HepG2 (cell line): ENCODE measurements at regions not wholly inside any gene's neighbourhood (a gene's known extent, or its start where the extent isn't known, plus 50 kb on each side); places are given as distances from the start of the nearest gene placed in this dataset.

ENCODE experiments used
- ATAC-seq: fragments of 200-7000 bp; cut with Tn5 transposase; 3 replicates; pipeline ENCODE4 v1.9.1; 2020; ENCODE audit warnings: mild to moderate bottlenecking, moderate library complexity
- BruUV-seq: library from RNA; stranded (reverse); fragments of 400-500 nt; replicated peaks from 2 replicates; lab custom pipeline; 2021; lab: Mats Ljungman, UMichigan
- CTCF ChIA-PET: fragments of 300-600 bp; formaldehyde crosslinking; extraction: SDS; loops from one replicate; lab custom pipeline; 2021; ENCODE audit warnings: low total read pairs, inconsistent platforms, low intra/inter-chr PET ratio; lab: Yijun Ruan, JAX
- POLR2A ChIA-PET: fragments of 350-600 bp; sonication (Branson Sonifier 250); formaldehyde crosslinking; loops from one replicate; lab custom pipeline; 2020; ENCODE audit warnings: antibody characterized with exemption, inconsistent platforms; lab: Yijun Ruan, JAX
- DNase-seq: peaks from one replicate; pipeline ENCODE4 v3.0.0-alpha.2; 2015; ENCODE audit warnings: low spot score
- FAIRE-seq: peaks from 3 replicates; lab custom pipeline; 2011; peaks lifted over from hg19 to GRCh38; lab: Jason Lieb, UNC
- H2AFZ ChIP-seq: one replicate; pipeline ENCODE4 v1.6.1; 2011; ENCODE audit warnings: low read length, inconsistent platforms
- H3K27ac ChIP-seq: fragments of 300-600 bp; 3 replicates; pipeline ENCODE4 v1.8.0; 2011; ENCODE audit warnings: mixed run types, mild to moderate bottlenecking, mixed read lengths, low read length, inconsistent platforms; ENCODE audit not compliant: insufficient read depth; ENCODE audit errors: extremely low read length
- H3K27me3 ChIP-seq, 2 experiments: fragments of 200-600 bp in 1 of 2; 2 replicates in 1 of 2; 3 replicates in 1 of 2; pipeline versions ENCODE4 v1.6.0 to v1.8.0; 2011; ENCODE audit warnings: low read length in 2 of 2, mild to moderate bottlenecking in 2 of 2, moderate library complexity in 2 of 2, inconsistent platforms in 1 of 2; ENCODE audit not compliant: insufficient read depth in 2 of 2, control insufficient read depth in 1 of 2
- H3K36me3 ChIP-seq, 2 experiments: fragments of 200-600 bp in 1 of 2; replicated peaks in 1 of 2; 2 replicates in 1 of 2; 3 replicates in 1 of 2; pipeline versions ENCODE4 v1.5.1 to v1.8.0; 2011; ENCODE audit warnings: low read length in 2 of 2, inconsistent platforms in 1 of 2; ENCODE audit not compliant: insufficient read depth in 2 of 2, control insufficient read depth in 1 of 2
- H3K4me1 ChIP-seq: 2 replicates; pipeline ENCODE4 v1.5.1; 2012; ENCODE audit warnings: low read length, inconsistent platforms; ENCODE audit not compliant: insufficient read depth
- H3K4me2 ChIP-seq: 2 replicates; pipeline ENCODE4 v1.6.0; 2011; ENCODE audit warnings: low read depth, low read length, inconsistent platforms
- H3K4me3 ChIP-seq, 3 experiments: fragments of 200-600 bp in 1 of 3; sonication (generic), shearing (Covaris generic) in 1 of 3; replicated peaks in 1 of 3; 2 replicates each; pipeline ENCODE4 v1.5.1; 2011 to 2016; ENCODE audit warnings: low read length in 3 of 3, inconsistent platforms in 2 of 3, low read depth in 2 of 3, mild to moderate bottlenecking in 2 of 3, control low read depth in 1 of 3, mixed read lengths in 1 of 3; ENCODE audit not compliant: insufficient read depth in 1 of 3
- H3K79me2 ChIP-seq: one replicate; pipeline ENCODE4 v1.6.1; 2011; ENCODE audit warnings: low read length, inconsistent platforms; ENCODE audit not compliant: insufficient read depth
- H3K9ac ChIP-seq: 2 replicates; pipeline ENCODE4 v1.6.0; 2011; ENCODE audit warnings: mild to moderate bottlenecking, low read depth, low read length, inconsistent platforms; ENCODE audit not compliant: insufficient read depth
- H3K9me3 ChIP-seq: 2 replicates; pipeline ENCODE4 v1.5.1; 2012; ENCODE audit warnings: mild to moderate bottlenecking, low read length
- H4K20me1 ChIP-seq: 2 replicates; pipeline ENCODE4 v1.6.0; 2011; ENCODE audit warnings: inconsistent platforms, mild to moderate bottlenecking, low read length, moderate library complexity; ENCODE audit not compliant: insufficient read depth
- ATAD3A ChIP-seq: sonication (generic); formaldehyde crosslinking; IDR thresholded peaks from 2 replicates; pipeline ENCODE4 v1.4.0; 2020; ENCODE audit warnings: missing genetic modification reagents
- ATRX ChIP-seq: sonication (generic); formaldehyde crosslinking; IDR thresholded peaks from 2 replicates; pipeline ENCODE4 v1.4.0; 2020; ENCODE audit warnings: missing genetic modification reagents, borderline replicate concordance
- CENPX ChIP-seq: sonication (generic); formaldehyde crosslinking; IDR thresholded peaks from 2 replicates; pipeline ENCODE4 v1.9.0; 2021; ENCODE audit warnings: mild to moderate bottlenecking, missing genetic modification reagents, moderate library complexity
- GPN1 ChIP-seq: sonication (generic); formaldehyde crosslinking; IDR thresholded peaks from 2 replicates; pipeline ENCODE4 v1.5.1; 2020; ENCODE audit warnings: missing genetic modification reagents, borderline replicate concordance
- IKZF5 ChIP-seq: IDR thresholded peaks from 2 replicates; pipeline ENCODE4 v1.6.1; 2018; ENCODE audit warnings: missing genetic modification reagents, mild to moderate bottlenecking, missing compliant biosample characterization
- MEIS1 ChIP-seq: sonication (generic); formaldehyde crosslinking; IDR thresholded peaks from 2 replicates; pipeline ENCODE4 v1.9.0; 2021; ENCODE audit warnings: mild to moderate bottlenecking, missing genetic modification reagents, moderate library complexity, borderline replicate concordance
- PHB2 ChIP-seq: fragments of 450-650 bp; IDR thresholded peaks from 2 replicates; pipeline ENCODE4 v1.6.1; 2018; ENCODE audit not compliant: partially characterized antibody
- RAD51 ChIP-seq: fragments of 450-650 bp; IDR thresholded peaks from 2 replicates; pipeline ENCODE4 v1.6.1; 2016; ENCODE audit warnings: borderline replicate concordance
- SPEN ChIP-seq: sonication (generic); formaldehyde crosslinking; IDR thresholded peaks from 2 replicates; pipeline ENCODE4 v1.5.1; 2020; ENCODE audit warnings: low read depth, mild to moderate bottlenecking, missing genetic modification reagents
- ZMYM4 ChIP-seq: sonication (generic); formaldehyde crosslinking; IDR thresholded peaks from 2 replicates; pipeline ENCODE4 v1.8.1; 2023; ENCODE audit warnings: mild to moderate bottlenecking, missing genetic modification reagents
- ZNF256 ChIP-seq: sonication (generic); formaldehyde crosslinking; conservative IDR thresholded peaks from 2 replicates; pipeline ENCODE4 v1.4.0; 2020; ENCODE audit warnings: missing genetic modification reagents
- ZNF503 ChIP-seq: sonication (generic); formaldehyde crosslinking; IDR thresholded peaks from 2 replicates; pipeline ENCODE4 v1.4.0; 2020; ENCODE audit warnings: missing genetic modification reagents
- WGBS: methylation state at CpG from one replicate; pipeline ENCODE4 v1.1.6; 2017; ENCODE audit warnings: low lambda C conversion rate; 5-methylcytosine and 5-hydroxymethylcytosine counted together
- in situ Hi-C: cut with HindIII; loops from 2 replicates; pipeline ENCODE4 v1.10.0; 2017; ENCODE audit warnings: low pct_unique_long_range_greater_than_20kb; ENCODE audit not compliant: extremely low pct_ligation_motif_present
- intact Hi-C: fragments of 100-400 bp; cut with micrococcal nuclease; formaldehyde crosslinking; loops from one replicate; pipeline ENCODE4 v1.10.0; 2022; ENCODE audit not compliant: unreplicated experiment

GRCh38 chr7:22633954-22634474 lies 93.0 kb upstream of the IL6 start:
- no peaks in the 10 kb centered on the region for H4K20me1 ChIP-seq
- TF ChIP-seq ZNF503 (CRISPR knock-in tag) (no peak), RAD51 (no peak), ZNF256 (CRISPR knock-in tag) (no peak), ATRX (CRISPR knock-in tag) (no peak), MEIS1 (no peak), PHB2 (no peak), IKZF5 (no peak), GPN1 (no peak), ATAD3A (no peak), SPEN (CRISPR knock-in tag) (no peak), CENPX (CRISPR knock-in tag) (no peak), ZMYM4 (no peak)
- TF ChIP-seq, all 625 proteins: peak for 0
- FAIRE-seq: no peak
- H3K4me1 ChIP-seq: no peaks in the 10 kb centered on the region
- POLR2A ChIA-PET: no interaction called here
- no peak overlapping the region for H3K27ac ChIP-seq
- H3K79me2 ChIP-seq: no peaks in the 10 kb centered on the region
- in situ Hi-C loops: no loop called here
- H3K27me3 ChIP-seq: no peaks in the 10 kb centered on the region; a peak in 1 of 5 replicates
- no peaks in the 10 kb centered on the region for H3K36me3 ChIP-seq
- no peaks in the 10 kb centered on the region for H3K9me3 ChIP-seq
- H3K9ac ChIP-seq: no peak overlapping the region
- ATAC-seq: no peak
- BruUV-seq: no TSS peak
- no peak for DNase-seq
- intact Hi-C loops: no loop called here
- H2AFZ ChIP-seq: no peak overlapping the region
- H3K4me3 ChIP-seq: no peak overlapping the region
- CTCF ChIA-PET: no interaction called here
- no peak overlapping the region for H3K4me2 ChIP-seq
- 0% methylated on average over 3 of the region's 3 CpGs for WGBS
